NCI-H524 treated with DMSO at 0.1 percent for 48 hours (cell line): ENCODE measurements at regions not wholly inside any gene's neighbourhood (a gene's known extent, or its start where the extent isn't known, plus 50 kb on each side); places are given as distances from the start of the nearest gene placed in this dataset.

Source experiments
- DNase-seq: peaks from one replicate; lab custom pipeline; 2025; lab: John Stamatoyannopoulos, UW

- no peak for DNase-seq
Measured at GRCh38 chr6:165082636-165083035, 226.8 kb downstream of the C6orf118 start.

- no peak for DNase-seq
Measured at GRCh38 chr6:165081944-165082532, 227.4 kb downstream of the C6orf118 start.

GRCh38 chr6:165077876-165078275 lies 231.5 kb downstream of the C6orf118 start:
- DNase-seq = no peak

GRCh38 chr6:165071906-165072305 lies 237.5 kb downstream of the C6orf118 start:
- no peak for DNase-seq

- no peak for DNase-seq
Measured at GRCh38 chr6:165060720-165061119, 248.7 kb downstream of the C6orf118 start.

GRCh38 chr6:165059032-165059431 lies 250.4 kb downstream of the C6orf118 start:
- DNase-seq = no peak

- no peak for DNase-seq
Measured at GRCh38 chr6:165056292-165056691, 253.1 kb downstream of the C6orf118 start.

GRCh38 chr6:165055231-165055630 lies 254.2 kb downstream of the C6orf118 start:
- no peak for DNase-seq

GRCh38 chr6:165052561-165053480 lies 256.6 kb downstream of the C6orf118 start:
- no peak for DNase-seq

- DNase-seq = no peak
Measured at GRCh38 chr6:165049362-165049761, 260.0 kb downstream of the C6orf118 start.

- DNase-seq = no peak
Measured at GRCh38 chr6:165047952-165048351, 261.5 kb downstream of the C6orf118 start.

- no peak for DNase-seq
Measured at GRCh38 chr6:165045631-165046030, 263.8 kb downstream of the C6orf118 start.

- no peak for DNase-seq
Measured at GRCh38 chr6:165042912-165043311, 266.5 kb downstream of the C6orf118 start.

GRCh38 chr6:165040440-165040839 lies 269.0 kb downstream of the C6orf118 start:
- no peak for DNase-seq

- DNase-seq = no peak
Measured at GRCh38 chr6:165034271-165034741, 275.1 kb downstream of the C6orf118 start.

GRCh38 chr6:165031502-165031901 lies 277.9 kb downstream of the C6orf118 start:
- DNase-seq = no peak

- no peak for DNase-seq
Measured at GRCh38 chr6:165025040-165025439, 284.4 kb downstream of the C6orf118 start.

- DNase-seq = no peak
Measured at GRCh38 chr6:165019681-165020080, 289.7 kb downstream of the C6orf118 start.

- no peak for DNase-seq
Measured at GRCh38 chr6:165015676-165016075, 293.7 kb downstream of the C6orf118 start.

GRCh38 chr6:165013701-165014100 lies 295.7 kb downstream of the C6orf118 start:
- no peak for DNase-seq

- DNase-seq = no peak
Measured at GRCh38 chr6:165012183-165012582, 297.2 kb downstream of the C6orf118 start.

GRCh38 chr6:165010556-165011535 lies 298.6 kb downstream of the C6orf118 start:
- no peak for DNase-seq
